GM23338 (cell line): ENCODE measurements at regions not wholly inside any gene's neighbourhood (a gene's known extent, or its start where the extent isn't known, plus 50 kb on each side); places are given as distances from the start of the nearest gene placed in this dataset.

ENCODE experiments used
- ATAC-seq: fragments of 200-7000 bp; cut with Tn5 transposase; 3 replicates; pipeline ENCODE4 v1.9.1; 2020
- DNase-seq: peaks from one replicate; pipeline ENCODE4 v3.0.0-alpha.2; 2015; ENCODE audit warnings: low spot score
- H2AFZ ChIP-seq: fragments of 200-600 bp; sonication (generic); 2 replicates; pipeline ENCODE4 v1.8.0; 2016; ENCODE audit warnings: antibody characterized with exemption, mild to moderate bottlenecking, moderate library complexity
- H3F3A ChIP-seq: fragments of 200-600 bp; sonication (generic); replicated peaks from 2 replicates; pipeline ENCODE4 v1.8.0; 2017; ENCODE audit warnings: antibody characterized with exemption, mixed run types, low read depth
- H3K27ac ChIP-seq: fragments of 200-600 bp; sonication (generic); 2 replicates; pipeline ENCODE4 v1.6.1; 2016; ENCODE audit warnings: low read depth
- H3K27me3 ChIP-seq: fragments of 200-600 bp; sonication (generic); 2 replicates; pipeline ENCODE4 v1.8.0; 2016; ENCODE audit warnings: mild to moderate bottlenecking, mixed run types, moderate library complexity; ENCODE audit not compliant: insufficient read depth
- H3K36me3 ChIP-seq: fragments of 200-600 bp; sonication (generic); 2 replicates; pipeline ENCODE4 v1.8.0; 2016; ENCODE audit warnings: mild to moderate bottlenecking; ENCODE audit not compliant: insufficient read depth
- H3K4me1 ChIP-seq: fragments of 200-600 bp; sonication (generic); 2 replicates; pipeline ENCODE4 v1.8.0; 2016; ENCODE audit warnings: mild to moderate bottlenecking, moderate library complexity; ENCODE audit not compliant: insufficient read depth
- H3K4me2 ChIP-seq: fragments of 200-600 bp; sonication (generic); 2 replicates; pipeline ENCODE4 v1.7.1; 2017; ENCODE audit warnings: mixed run types
- H3K4me3 ChIP-seq: fragments of 200-600 bp; sonication (generic); 2 replicates; pipeline ENCODE4 v1.6.1; 2016; ENCODE audit warnings: mixed run types
- H3K79me2 ChIP-seq: fragments of 200-600 bp; sonication (generic); replicated peaks from 2 replicates; pipeline ENCODE4 v1.8.0; 2017; ENCODE audit warnings: mild to moderate bottlenecking; ENCODE audit not compliant: insufficient read depth
- H3K9me2 ChIP-seq: fragments of 200-600 bp; sonication (generic); 2 replicates; pipeline ENCODE4 v1.8.0; 2017; ENCODE audit not compliant: insufficient read depth
- H4K20me1 ChIP-seq: fragments of 200-600 bp; sonication (generic); replicated peaks from 2 replicates; pipeline ENCODE4 v1.8.0; 2017; ENCODE audit warnings: mild to moderate bottlenecking; ENCODE audit not compliant: insufficient read depth
- H3K27ac Mint-ChIP-seq: 2 replicates; pipeline ENCODE4 v1.8.0; 2020; ENCODE audit warnings: inconsistent platforms, mild to moderate bottlenecking, moderate library complexity, mixed read lengths
- H3K27me3 Mint-ChIP-seq: 3 replicates; pipeline ENCODE4 v1.8.0; 2022; ENCODE audit warnings: low read depth, mild to moderate bottlenecking, moderate library complexity, mixed read lengths, inconsistent platforms; ENCODE audit not compliant: insufficient read depth, poor library complexity
- H3K36me3 Mint-ChIP-seq: 3 replicates; pipeline ENCODE4 v1.8.0; 2021; ENCODE audit warnings: low read depth, mild to moderate bottlenecking, inconsistent platforms, moderate library complexity, mixed read lengths
- H3K4me1 Mint-ChIP-seq: 3 replicates; pipeline ENCODE4 v1.8.0; 2020; ENCODE audit warnings: mild to moderate bottlenecking, inconsistent platforms, mixed read lengths
- H3K4me3 Mint-ChIP-seq: 3 replicates; pipeline ENCODE4 v1.8.0; 2021; ENCODE audit warnings: moderate library complexity, mild to moderate bottlenecking, inconsistent platforms, mixed read lengths
- H3K9me3 Mint-ChIP-seq: 3 replicates; pipeline ENCODE4 v1.8.0; 2020; ENCODE audit warnings: moderate library complexity, mild to moderate bottlenecking, inconsistent platforms, mixed read lengths
- EZH2 ChIP-seq: fragments of 200-600 bp; sonication (generic); IDR thresholded peaks from one replicate; pipeline ENCODE4 v1.8.0; 2017; ENCODE audit warnings: antibody characterized with exemption, mild to moderate bottlenecking, low read depth; ENCODE audit not compliant: unreplicated experiment
- EZH2phosphoT487 ChIP-seq: fragments of 200-600 bp; sonication (generic); IDR thresholded peaks from one replicate; pipeline ENCODE4 v1.8.1; 2018; ENCODE audit warnings: antibody characterized with exemption; ENCODE audit not compliant: unreplicated experiment
- NANOG ChIP-seq: IDR thresholded peaks from 2 replicates; pipeline ENCODE4 v1.6.1; 2016; ENCODE audit warnings: antibody characterized with exemption, borderline replicate concordance
- REST ChIP-seq: IDR thresholded peaks from one replicate; pipeline ENCODE4 v1.6.1; 2018; ENCODE audit warnings: antibody characterized with exemption; ENCODE audit not compliant: unreplicated experiment
- ZNF331 ChIP-seq: fragments of 250-450 bp; sonication (Bioruptor Pico); IDR thresholded peaks from 2 replicates; pipeline ENCODE4 v1.5.0; 2020; ENCODE audit warnings: low read depth, mild to moderate bottlenecking, moderate library complexity
- TF ChIP-seq, protein P1 (sequence below): IDR thresholded peaks from 2 replicates; pipeline ENCODE4 v1.6.1; 2016; ENCODE audit warnings: antibody characterized with exemption
- TF ChIP-seq, protein P2 (sequence below): fragments of 250-450 bp; sonication (Bioruptor Pico); IDR thresholded peaks from 2 replicates; pipeline ENCODE4 v1.5.0; 2020; ENCODE audit warnings: mild to moderate bottlenecking, moderate library complexity
- TF ChIP-seq, protein P3 (sequence below), 2 experiments: fragments of 200-600 bp in 1 of 2; sonication (generic) in 1 of 2; conservative IDR thresholded peaks; 2 replicates each; pipeline versions ENCODE4 v1.5.1 to v1.6.1; 2016 to 2017; ENCODE audit warnings: antibody characterized with exemption in 2 of 2, low read depth in 2 of 2, mild to moderate bottlenecking in 2 of 2, moderate library complexity in 1 of 2

DNA sequence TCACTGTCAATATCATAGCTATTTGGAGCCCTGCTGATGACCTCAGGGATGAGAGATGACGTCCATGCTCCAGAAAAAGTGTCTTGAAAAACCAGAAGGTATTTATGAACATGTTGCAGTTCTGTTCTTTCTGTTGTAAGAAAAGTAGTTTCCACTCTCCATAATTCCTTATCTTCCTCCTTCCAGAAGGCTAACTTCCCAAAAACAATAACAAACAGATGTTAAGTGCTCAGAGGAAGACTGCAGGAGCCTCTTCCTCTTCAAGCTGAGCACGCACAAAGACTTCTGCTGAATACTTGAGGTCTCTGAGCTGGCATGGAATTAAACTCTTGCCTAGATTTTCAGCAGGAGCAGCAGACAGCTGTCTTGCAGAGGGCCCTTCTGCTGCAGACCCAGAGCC is 434.5 kb upstream of the KLHL29 start:
- peaks cover 6% of the 10 kb centered on the region for H3K4me1 ChIP-seq
- ATAC-seq = no peak
- 0 out of 2 replicates have a peak overlapping the region, but pooled peaks have one; percentile 72 for H2AFZ ChIP-seq
- Mint-ChIP-seq H3K9me3 (no peaks in the 10 kb centered on the region), H3K4me3 (no peak overlapping the region), H3K27ac (no peak overlapping the region), H3K4me1 (peaks cover 18% of the 10 kb centered on the region; the same call in 2 of the 3 replicates), H3K36me3 (peaks cover 3% of the 10 kb centered on the region; the same call in 1 of the 3 replicates), H3K27me3 (no peaks in the 10 kb centered on the region)
- H3K27me3 ChIP-seq = no peaks in the 10 kb centered on the region
- H3F3A ChIP-seq = no peaks in the 10 kb centered on the region
- peak overlapping the region; percentile 38; the same call in 1 of the 2 replicates for H3K4me2 ChIP-seq
- no peak overlapping the region for H3K27ac ChIP-seq
- no peaks in the 10 kb centered on the region for H3K79me2 ChIP-seq
- H3K4me3 ChIP-seq = no peak overlapping the region
- H3K9me2 ChIP-seq = peaks cover 35% of the 10 kb centered on the region
- DNase-seq = no peak
- H4K20me1 ChIP-seq = no peaks in the 10 kb centered on the region
- TF ChIP-seq, protein P1, sequence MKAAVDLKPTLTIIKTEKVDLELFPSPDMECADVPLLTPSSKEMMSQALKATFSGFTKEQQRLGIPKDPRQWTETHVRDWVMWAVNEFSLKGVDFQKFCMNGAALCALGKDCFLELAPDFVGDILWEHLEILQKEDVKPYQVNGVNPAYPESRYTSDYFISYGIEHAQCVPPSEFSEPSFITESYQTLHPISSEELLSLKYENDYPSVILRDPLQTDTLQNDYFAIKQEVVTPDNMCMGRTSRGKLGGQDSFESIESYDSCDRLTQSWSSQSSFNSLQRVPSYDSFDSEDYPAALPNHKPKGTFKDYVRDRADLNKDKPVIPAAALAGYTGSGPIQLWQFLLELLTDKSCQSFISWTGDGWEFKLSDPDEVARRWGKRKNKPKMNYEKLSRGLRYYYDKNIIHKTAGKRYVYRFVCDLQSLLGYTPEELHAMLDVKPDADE = no peak
- TF ChIP-seq NANOG (no peak), REST (no peak), EZH2phosphoT487 (no peak), ZNF331 (no peak), EZH2 (no peak)
- TF ChIP-seq, protein P2, sequence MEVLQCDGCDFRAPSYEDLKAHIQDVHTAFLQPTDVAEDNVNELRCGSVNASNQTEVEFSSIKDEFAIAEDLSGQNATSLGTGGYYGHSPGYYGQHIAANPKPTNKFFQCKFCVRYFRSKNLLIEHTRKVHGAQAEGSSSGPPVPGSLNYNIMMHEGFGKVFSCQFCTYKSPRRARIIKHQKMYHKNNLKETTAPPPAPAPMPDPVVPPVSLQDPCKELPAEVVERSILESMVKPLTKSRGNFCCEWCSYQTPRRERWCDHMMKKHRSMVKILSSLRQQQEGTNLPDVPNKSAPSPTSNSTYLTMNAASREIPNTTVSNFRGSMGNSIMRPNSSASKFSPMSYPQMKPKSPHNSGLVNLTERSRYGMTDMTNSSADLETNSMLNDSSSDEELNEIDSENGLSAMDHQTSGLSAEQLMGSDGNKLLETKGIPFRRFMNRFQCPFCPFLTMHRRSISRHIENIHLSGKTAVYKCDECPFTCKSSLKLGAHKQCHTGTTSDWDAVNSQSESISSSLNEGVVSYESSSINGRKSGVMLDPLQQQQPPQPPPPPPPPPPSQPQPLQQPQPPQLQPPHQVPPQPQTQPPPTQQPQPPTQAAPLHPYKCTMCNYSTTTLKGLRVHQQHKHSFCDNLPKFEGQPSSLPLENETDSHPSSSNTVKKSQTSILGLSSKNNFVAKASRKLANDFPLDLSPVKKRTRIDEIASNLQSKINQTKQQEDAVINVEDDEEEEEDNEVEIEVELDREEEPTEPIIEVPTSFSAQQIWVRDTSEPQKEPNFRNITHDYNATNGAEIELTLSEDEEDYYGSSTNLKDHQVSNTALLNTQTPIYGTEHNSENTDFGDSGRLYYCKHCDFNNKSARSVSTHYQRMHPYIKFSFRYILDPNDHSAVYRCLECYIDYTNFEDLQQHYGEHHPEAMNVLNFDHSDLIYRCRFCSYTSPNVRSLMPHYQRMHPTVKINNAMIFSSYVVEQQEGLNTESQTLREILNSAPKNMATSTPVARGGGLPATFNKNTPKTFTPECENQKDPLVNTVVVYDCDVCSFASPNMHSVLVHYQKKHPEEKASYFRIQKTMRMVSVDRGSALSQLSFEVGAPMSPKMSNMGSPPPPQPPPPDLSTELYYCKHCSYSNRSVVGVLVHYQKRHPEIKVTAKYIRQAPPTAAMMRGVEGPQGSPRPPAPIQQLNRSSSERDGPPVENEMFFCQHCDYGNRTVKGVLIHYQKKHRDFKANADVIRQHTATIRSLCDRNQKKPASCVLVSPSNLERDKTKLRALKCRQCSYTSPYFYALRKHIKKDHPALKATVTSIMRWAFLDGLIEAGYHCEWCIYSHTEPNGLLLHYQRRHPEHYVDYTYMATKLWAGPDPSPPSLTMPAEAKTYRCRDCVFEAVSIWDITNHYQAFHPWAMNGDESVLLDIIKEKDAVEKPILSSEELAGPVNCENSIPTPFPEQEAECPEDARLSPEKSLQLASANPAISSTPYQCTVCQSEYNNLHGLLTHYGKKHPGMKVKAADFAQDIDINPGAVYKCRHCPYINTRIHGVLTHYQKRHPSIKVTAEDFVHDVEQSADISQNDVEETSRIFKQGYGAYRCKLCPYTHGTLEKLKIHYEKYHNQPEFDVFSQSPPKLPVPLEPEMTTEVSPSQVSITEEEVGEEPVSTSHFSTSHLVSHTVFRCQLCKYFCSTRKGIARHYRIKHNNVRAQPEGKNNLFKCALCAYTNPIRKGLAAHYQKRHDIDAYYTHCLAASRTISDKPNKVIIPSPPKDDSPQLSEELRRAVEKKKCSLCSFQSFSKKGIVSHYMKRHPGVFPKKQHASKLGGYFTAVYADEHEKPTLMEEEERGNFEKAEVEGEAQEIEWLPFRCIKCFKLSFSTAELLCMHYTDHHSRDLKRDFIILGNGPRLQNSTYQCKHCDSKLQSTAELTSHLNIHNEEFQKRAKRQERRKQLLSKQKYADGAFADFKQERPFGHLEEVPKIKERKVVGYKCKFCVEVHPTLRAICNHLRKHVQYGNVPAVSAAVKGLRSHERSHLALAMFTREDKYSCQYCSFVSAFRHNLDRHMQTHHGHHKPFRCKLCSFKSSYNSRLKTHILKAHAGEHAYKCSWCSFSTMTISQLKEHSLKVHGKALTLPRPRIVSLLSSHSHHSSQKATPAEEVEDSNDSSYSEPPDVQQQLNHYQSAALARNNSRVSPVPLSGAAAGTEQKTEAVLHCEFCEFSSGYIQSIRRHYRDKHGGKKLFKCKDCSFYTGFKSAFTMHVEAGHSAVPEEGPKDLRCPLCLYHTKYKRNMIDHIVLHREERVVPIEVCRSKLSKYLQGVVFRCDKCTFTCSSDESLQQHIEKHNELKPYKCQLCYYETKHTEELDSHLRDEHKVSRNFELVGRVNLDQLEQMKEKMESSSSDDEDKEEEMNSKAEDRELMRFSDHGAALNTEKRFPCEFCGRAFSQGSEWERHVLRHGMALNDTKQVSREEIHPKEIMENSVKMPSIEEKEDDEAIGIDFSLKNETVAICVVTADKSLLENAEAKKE (CRISPR knock-in tag) = no peak
- TF ChIP-seq, protein P3, sequence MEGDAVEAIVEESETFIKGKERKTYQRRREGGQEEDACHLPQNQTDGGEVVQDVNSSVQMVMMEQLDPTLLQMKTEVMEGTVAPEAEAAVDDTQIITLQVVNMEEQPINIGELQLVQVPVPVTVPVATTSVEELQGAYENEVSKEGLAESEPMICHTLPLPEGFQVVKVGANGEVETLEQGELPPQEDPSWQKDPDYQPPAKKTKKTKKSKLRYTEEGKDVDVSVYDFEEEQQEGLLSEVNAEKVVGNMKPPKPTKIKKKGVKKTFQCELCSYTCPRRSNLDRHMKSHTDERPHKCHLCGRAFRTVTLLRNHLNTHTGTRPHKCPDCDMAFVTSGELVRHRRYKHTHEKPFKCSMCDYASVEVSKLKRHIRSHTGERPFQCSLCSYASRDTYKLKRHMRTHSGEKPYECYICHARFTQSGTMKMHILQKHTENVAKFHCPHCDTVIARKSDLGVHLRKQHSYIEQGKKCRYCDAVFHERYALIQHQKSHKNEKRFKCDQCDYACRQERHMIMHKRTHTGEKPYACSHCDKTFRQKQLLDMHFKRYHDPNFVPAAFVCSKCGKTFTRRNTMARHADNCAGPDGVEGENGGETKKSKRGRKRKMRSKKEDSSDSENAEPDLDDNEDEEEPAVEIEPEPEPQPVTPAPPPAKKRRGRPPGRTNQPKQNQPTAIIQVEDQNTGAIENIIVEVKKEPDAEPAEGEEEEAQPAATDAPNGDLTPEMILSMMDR (conservative IDR thresholded peaks at IDR 0.05; ENCODE audit: low read depth in 2 of 2) = no peak
- no peaks in the 10 kb centered on the region for H3K36me3 ChIP-seq
